Retina (tissue), 1 donor: ENCODE measurements at regions not wholly inside any gene's neighbourhood (a gene's known extent, or its start where the extent isn't known, plus 50 kb on each side); places are given as distances from the start of the nearest gene placed in this dataset.
"Not testable (repeated sequence)": the region's sequence is repeated elsewhere in the genome, so short reads cannot be mapped to it uniquely, and the experiment has no call there.

Source experiments
- DNase-seq: peaks from one replicate; pipeline ENCODE4 v3.0.0-alpha.2; 2016

DNA sequence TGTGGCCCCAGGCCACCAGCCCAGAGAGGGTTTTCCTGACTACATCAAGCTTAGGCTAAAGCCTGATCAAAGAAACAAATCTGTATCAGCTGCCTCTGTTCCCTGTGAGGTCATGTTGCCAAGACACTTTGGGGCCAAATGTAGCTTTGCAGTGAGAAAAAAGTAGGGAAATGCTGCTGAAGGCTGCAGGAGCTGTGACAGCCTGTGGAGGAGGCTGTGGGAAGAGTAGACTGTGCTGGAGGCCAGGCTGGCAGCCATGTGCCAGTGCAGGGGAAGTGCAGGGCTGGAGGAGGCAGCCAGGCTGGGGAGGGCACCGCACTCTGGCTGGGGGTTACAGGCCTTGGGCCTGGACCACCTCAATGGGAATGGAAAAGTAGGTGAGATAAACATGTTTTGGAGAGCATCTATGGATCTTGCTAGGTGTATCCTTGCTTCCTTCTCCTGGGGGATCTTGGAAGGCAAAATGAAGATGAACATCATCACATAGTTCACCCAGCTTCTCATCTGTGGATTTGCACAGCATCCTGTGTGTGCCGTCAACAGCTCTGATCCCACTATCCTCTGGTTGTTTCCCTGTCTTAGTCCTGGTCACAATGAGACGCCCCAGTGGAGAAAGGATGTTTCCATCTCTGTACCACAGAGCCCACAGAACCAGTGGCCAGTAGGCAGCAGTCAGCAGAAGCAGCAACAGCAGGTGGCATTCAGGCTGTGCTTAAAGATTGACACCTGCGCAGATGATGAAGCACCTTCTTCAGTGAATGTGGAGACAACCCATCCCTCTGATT, 103.8 kb upstream of the COPS8 start:
- DNase-seq, result no peak

GRCh38 chr2:236982693-236983455, 102.8 kb upstream of the COPS8 start:
- no peak for DNase-seq

GRCh38 chr2:236984046-236984445, 101.6 kb upstream of the COPS8 start:
- no peak for DNase-seq

DNA sequence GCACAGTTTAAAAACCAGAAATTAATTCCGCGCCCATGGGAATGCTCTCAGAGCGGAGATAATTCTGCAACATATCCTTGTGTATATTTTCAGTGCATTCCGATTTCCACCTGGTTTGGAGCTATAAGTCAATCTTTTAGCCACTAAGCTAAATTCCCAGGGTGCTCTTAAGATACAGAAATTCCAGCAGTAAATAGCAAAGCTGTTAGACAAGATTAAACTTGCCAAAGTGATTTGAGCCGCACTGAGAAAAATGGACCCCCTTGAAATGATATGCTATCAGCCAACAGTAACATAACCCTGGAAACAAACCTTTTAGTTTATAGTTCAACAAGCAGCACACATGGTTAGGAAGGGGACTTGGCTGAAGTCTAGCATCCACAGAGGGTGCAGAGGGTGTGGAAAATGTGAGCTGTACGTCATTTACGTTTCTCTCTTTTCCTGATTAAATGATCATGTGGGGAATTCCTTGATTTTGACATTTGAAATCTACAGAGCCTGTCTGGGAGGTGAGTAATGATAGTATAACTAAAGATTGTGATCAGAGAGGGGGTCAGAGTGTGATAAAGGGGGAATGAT, 99.8 kb upstream of the COPS8 start:
- no peak for DNase-seq

DNA sequence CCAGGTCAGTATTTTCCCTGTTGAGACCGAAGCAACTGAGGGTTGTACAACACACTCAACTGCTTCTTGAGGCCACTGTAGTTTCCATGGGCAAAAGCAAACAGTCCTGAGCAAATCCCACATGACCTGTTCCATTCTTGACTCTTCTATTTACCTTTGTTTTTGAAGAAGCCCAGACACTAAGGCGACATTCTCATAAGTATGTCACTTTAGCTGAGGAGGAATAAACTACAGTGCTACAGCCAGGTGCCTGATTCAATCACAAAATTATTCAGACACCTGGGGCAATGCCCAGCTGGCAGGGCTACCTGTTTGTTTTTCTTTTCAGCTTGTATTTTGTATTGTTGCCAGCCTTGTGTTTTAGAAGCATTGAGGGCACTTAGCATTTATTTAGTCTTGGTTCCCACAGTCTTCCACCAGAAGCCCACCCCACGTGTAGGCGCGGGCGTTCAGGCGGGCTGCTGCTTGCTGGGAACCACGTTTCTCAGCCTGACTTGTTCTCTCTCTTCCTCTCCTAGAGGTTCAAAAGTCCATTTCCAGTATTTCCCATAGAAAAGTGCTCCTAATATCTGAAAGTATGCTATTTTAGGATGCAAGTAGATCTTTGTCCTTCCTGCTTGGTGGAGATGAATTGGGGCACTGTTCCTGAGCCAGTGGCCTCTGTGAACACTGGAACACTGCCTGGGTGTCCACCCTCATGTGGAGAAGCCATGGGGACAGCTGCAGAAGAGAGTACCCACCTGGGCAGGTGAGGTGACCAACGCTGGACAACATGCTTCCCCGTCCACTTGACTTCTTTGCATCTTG, 99.0 kb upstream of the COPS8 start:
- DNase-seq, result no peak

GRCh38 chr2:236988216-236988615, 97.5 kb upstream of the COPS8 start:
- DNase-seq, result no peak

DNA sequence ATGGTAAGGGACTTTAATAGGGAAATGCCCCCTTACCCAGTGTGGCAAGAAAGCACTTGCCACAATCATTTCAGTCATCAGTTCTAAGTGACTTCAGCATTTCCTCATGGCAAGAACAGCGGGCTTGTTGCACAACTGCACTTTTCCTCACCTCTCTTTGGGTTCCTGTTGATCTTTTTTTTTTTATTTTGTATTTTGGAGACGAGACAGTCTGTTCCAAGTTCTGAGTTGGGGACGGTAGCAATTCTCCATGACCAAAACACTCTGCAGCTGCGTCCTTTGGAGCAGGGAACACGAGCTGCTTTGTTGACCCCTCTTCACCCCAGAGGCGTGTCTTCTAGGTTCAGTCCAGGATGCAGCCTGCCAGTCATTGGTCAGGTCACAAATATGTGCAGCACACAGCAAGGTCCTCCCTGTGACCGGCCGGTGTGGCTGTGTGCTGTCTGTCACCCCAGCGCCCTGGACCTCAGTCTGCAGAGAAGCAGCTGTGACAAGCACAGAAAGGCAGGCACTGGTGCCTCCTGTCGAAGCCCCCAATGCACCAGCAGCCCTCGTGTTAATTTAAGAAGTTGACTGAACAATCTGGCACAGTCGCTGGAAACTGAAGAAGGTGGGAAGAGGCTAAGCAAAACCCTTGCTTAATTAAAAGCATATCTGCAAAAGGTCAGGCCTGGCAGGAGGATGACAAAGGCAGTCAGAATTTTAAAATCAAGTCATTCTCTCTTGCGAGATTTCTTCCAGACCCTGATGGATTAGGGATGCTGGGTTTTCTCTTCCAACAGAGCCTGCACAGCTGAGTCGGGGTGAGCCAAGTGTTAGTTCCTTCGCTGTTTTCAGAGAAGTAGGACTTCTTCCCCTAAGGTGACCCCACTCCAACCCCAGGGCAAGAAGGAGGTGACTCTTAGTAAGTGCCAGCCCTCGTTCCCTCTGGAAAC, 96.7 kb upstream of the COPS8 start:
- DNase-seq, result no peak

- DNase-seq, result no peak
These were observed 95.1 kb upstream of the COPS8 start for GRCh38 chr2:236990552-236990951.

DNA sequence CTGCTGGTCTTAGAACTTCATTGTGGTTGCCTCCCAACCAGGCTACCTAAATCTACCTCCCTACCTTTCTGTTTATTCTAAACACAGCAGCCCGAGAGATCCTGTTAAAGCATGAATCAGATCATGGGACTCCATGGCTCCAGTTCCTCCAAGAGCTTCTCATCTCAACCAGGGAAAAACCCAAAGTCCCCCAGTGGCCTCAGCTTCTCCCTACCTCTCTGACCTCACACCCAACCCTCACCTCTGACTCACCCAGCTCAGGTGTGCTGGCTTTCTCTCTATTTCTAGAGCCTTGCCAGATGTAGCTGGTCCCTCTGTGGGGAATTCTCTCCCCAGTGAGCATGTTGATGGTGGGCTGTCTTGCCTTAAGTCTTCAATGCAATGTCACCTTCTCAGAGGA, 93.8 kb upstream of the COPS8 start:
- DNase-seq, result no peak

DNA sequence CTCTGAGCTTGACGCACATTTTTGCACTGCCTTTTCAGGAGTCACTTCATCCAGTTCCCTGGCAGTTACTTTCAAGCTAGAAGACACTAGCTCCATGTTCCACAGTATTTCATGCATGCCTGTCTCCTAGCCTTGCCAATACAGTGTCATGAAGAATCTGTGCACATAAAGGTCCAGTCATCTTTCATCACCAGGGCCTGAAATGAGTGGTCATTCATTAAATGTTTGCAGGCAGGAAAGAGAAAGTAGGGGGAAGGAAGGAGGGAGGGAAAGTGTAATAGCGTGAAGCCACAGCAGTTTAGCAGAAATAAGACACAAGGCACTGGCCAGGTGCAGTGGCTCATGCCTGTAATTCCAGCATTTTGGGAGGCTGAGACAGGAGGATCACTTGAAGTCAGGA, 92.4 kb upstream of the COPS8 start:
- no peak for DNase-seq

- DNase-seq, result no peak
These were observed 91.3 kb upstream of the COPS8 start for GRCh38 chr2:236994361-236994760.

GRCh38 chr2:236997069-236997715, 88.5 kb upstream of the COPS8 start:
- no peak for DNase-seq

DNA sequence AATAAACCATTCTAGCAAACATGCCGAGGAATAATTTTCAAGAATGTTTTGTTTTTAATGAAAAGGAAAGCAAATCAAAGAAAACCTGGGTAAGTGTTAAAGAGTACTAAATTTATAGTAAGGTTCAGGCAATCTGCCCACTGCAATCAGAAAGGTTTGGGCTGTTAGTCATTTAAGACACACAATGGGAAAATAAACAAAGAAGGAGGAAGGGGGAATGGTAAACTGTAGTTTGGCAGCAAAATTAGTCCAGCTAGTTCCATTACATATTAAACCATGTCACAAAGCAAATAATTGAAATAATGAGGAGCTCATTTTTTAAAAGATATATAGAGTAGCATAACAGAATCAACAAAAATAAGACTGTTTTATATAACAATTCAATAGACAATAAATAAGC, 87.5 kb upstream of the COPS8 start:
- DNase-seq, result no peak

- no peak for DNase-seq
These were observed 86.9 kb upstream of the COPS8 start for GRCh38 chr2:236998758-236999157.

DNA sequence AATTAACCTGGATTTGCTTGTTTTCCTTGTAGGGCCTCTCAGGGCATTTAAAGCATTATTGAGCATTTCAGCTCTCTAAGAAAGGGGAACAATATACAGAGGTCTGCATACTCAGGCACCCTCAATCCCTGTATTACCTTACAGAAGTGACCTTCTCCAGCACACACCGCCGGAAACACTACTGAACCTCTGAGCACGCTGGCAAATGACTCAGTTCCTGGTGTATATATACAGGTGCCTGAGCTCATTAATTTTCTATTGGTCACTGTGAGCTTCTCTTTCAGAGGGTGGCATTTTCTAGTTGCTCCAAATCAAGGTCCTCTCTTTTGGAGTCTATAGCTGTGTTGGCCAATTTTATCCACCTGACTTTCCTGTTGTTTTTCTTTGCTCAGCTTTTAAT, 85.2 kb upstream of the COPS8 start:
- DNase-seq, result no peak

DNA sequence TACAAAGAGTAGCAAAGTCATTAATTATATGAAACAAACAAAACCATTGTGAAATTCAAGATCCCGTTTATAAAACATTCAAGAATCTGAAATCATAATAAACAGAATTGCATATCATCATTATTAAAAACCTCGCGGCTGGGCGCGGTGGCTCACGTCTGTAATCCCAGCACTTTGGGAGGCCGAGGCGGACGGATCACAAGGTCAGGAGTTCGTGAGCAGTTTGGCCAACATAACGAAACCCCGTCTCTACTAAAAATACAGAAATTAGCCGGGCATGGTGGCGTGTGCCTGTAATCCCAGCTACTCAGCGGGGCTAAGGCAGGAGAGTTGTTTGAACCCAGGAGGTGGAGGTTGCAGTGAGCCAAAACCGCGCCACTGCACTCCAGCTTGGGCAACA, 80.3 kb upstream of the COPS8 start:
- not testable (repeated sequence) for DNase-seq

- peak; percentile 30 for DNase-seq
These were observed 74.4 kb upstream of the COPS8 start for GRCh38 chr2:237011206-237011795.

DNA sequence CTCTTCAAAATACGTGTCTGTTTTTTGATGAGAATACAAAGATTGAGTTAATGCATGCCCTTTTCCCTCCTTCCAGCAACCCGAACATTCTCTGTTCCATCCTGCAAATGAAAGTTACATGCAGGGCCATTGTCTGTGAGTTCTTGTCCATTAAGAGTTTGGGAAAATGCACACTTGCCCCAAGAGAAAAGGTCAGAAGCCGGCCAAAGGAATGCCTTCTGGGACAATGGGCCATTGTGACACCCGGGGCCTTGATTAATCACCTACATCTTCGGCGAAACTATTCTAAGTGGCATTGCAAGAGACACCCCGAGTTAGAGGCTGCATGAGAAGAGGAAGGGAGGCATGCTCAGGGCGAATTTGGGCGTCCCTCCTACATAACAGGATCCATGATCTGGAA, 73.7 kb upstream of the COPS8 start:
- peak; percentile 28 for DNase-seq

GRCh38 chr2:237012577-237013267, 73.0 kb upstream of the COPS8 start:
- no peak for DNase-seq

- DNase-seq, result no peak
These were observed 69.4 kb upstream of the COPS8 start for GRCh38 chr2:237016121-237016915.
